Activated naive CD4-positive, alpha-beta T cell treated with anti-CD3 and anti-CD28 coated beads, Interleukin-2, amount 50 U/mL, for 72 hours (primary cell): ENCODE measurements at regions not wholly inside any gene's neighbourhood (a gene's known extent, or its start where the extent isn't known, plus 50 kb on each side); places are given as distances from the start of the nearest gene placed in this dataset.
"Not testable (repeated sequence)": the region's sequence is repeated elsewhere in the genome, so short reads cannot be mapped to it uniquely, and the experiment has no call there.

Experiments
- ATAC-seq, 2 donors: fragments of 150-1000 bp; cut with Tn5 transposase; 2 replicates each; pipeline ENCODE4 v1.10.0; 2021; ENCODE audit warnings: mild to moderate bottlenecking in 2 of 2, moderate library complexity in 2 of 2
- DNase-seq, 2 donors: peaks; one replicate each; pipeline ENCODE4 v3.0.0; 2021 to 2022; ENCODE audit warnings: low spot score in 2 of 2
- H3K27ac Mint-ChIP-seq, 2 donors: one replicate each; pipeline ENCODE4 v1.8.0; 2022; ENCODE audit warnings: mild to moderate bottlenecking in 2 of 2, mixed read lengths in 2 of 2
- H3K36me3 Mint-ChIP-seq, 2 donors: one replicate each; pipeline ENCODE4 v1.8.0; 2022; ENCODE audit warnings: mixed read lengths in 2 of 2
- H3K9me3 Mint-ChIP-seq, 2 donors: one replicate each; pipeline ENCODE4 v1.8.0; 2022; ENCODE audit warnings: mixed read lengths in 2 of 2

- no peak overlapping the region for H3K27ac Mint-ChIP-seq
- peaks cover 21 to 27% of the 10 kb centered on the region in 2 donors for H3K9me3 Mint-ChIP-seq
- ATAC-seq = no peak
- no peak for DNase-seq
- peaks cover 0 to 4% of the 10 kb centered on the region in 2 donors for H3K36me3 Mint-ChIP-seq
These were observed 912.3 kb downstream of the KCNJ2 start for GRCh38 chr17:71081666-71082065.

GRCh38 chr17:71084219-71084618, 914.9 kb downstream of the KCNJ2 start:
- Mint-ChIP-seq H3K27ac (no peak overlapping the region), H3K9me3 (peaks cover 16 to 25% of the 10 kb centered on the region in 2 donors), H3K36me3 (peaks cover 0 to 4% of the 10 kb centered on the region in 2 donors)
- DNase-seq (no peak), ATAC-seq (no peak)

GRCh38 chr17:71084838-71085237, 915.5 kb downstream of the KCNJ2 start:
- H3K36me3 Mint-ChIP-seq = peaks cover 0 to 4% of the 10 kb centered on the region in 2 donors
- peaks cover 10 to 19% of the 10 kb centered on the region in 2 donors for H3K9me3 Mint-ChIP-seq
- no peak overlapping the region for H3K27ac Mint-ChIP-seq
- ATAC-seq = no peak
- no peak for DNase-seq

GRCh38 chr17:71085238-71086033, 916.1 kb downstream of the KCNJ2 start:
- ATAC-seq (no peak), DNase-seq (no peak)
- Mint-ChIP-seq H3K9me3 (peaks cover 6 to 15% of the 10 kb centered on the region in 2 donors), H3K27ac (no peak overlapping the region), H3K36me3 (no peaks in the 10 kb centered on the region)

- H3K36me3 Mint-ChIP-seq = peaks cover 0 to 8% of the 10 kb centered on the region in 2 donors
These were observed 920.1 kb downstream of the KCNJ2 start for GRCh38 chr17:71089431-71089830.

GRCh38 chr17:71098071-71098470, 928.7 kb downstream of the KCNJ2 start:
- no peaks in the 10 kb centered on the region for H3K36me3 Mint-ChIP-seq
- no peak for DNase-seq
- no peak for ATAC-seq
- H3K9me3 Mint-ChIP-seq = peaks cover 33 to 37% of the 10 kb centered on the region in 2 donors
- no peak overlapping the region for H3K27ac Mint-ChIP-seq

More at GRCh38 chr17:71089431-71089830, 920.1 kb downstream of the KCNJ2 start:
- H3K9me3 Mint-ChIP-seq = peaks cover 15 to 18% of the 10 kb centered on the region in 2 donors
- H3K27ac Mint-ChIP-seq = no peak overlapping the region
- DNase-seq = no peak
- ATAC-seq = no peak

GRCh38 chr17:71099003-71099714, 929.8 kb downstream of the KCNJ2 start:
- DNase-seq (no peak), ATAC-seq (no peak)
- no peaks in the 10 kb centered on the region for H3K36me3 Mint-ChIP-seq
- H3K27ac Mint-ChIP-seq = no peak overlapping the region
- peaks cover 33 to 38% of the 10 kb centered on the region in 2 donors for H3K9me3 Mint-ChIP-seq

GRCh38 chr17:71102777-71103176, 933.4 kb downstream of the KCNJ2 start:
- Mint-ChIP-seq H3K36me3 (no peaks in the 10 kb centered on the region), H3K27ac (no peak overlapping the region), H3K9me3 (peaks cover 19 to 23% of the 10 kb centered on the region in 2 donors)
- DNase-seq (no peak), ATAC-seq (no peak)

GRCh38 chr17:71104225-71104624, 934.9 kb downstream of the KCNJ2 start:
- Mint-ChIP-seq H3K36me3 (no peaks in the 10 kb centered on the region), H3K27ac (no peak overlapping the region), H3K9me3 (peaks cover 19 to 23% of the 10 kb centered on the region in 2 donors)
- ATAC-seq (no peak), DNase-seq (no peak)

GRCh38 chr17:71106056-71106455, 936.7 kb downstream of the KCNJ2 start:
- H3K27ac Mint-ChIP-seq, H3K36me3 Mint-ChIP-seq, ATAC-seq, DNase-seq: not testable (repeated sequence)
- H3K9me3 Mint-ChIP-seq = peaks cover 9 to 12% of the 10 kb centered on the region in 2 donors

- Mint-ChIP-seq H3K27ac (no peak overlapping the region), H3K9me3 (peaks cover 12 to 14% of the 10 kb centered on the region in 2 donors), H3K36me3 (no peaks in the 10 kb centered on the region)
- no peak for DNase-seq
- no peak for ATAC-seq
These were observed 937.8 kb downstream of the KCNJ2 start for GRCh38 chr17:71107136-71107535.

GRCh38 chr17:71109697-71110096, 940.4 kb downstream of the KCNJ2 start:
- Mint-ChIP-seq H3K9me3 (peaks cover 4 to 9% of the 10 kb centered on the region in 2 donors), H3K36me3 (no peaks in the 10 kb centered on the region), H3K27ac (no peak overlapping the region)
- DNase-seq = no peak
- no peak for ATAC-seq

GRCh38 chr17:71110326-71110725, 941.0 kb downstream of the KCNJ2 start:
- ATAC-seq (no peak), DNase-seq (no peak)
- no peaks in the 10 kb centered on the region for H3K36me3 Mint-ChIP-seq
- peaks cover 4 to 9% of the 10 kb centered on the region in 2 donors for H3K9me3 Mint-ChIP-seq
- H3K27ac Mint-ChIP-seq = no peak overlapping the region

- Mint-ChIP-seq H3K36me3 (no peaks in the 10 kb centered on the region), H3K9me3 (peaks cover 9% of the 10 kb centered on the region in 2 donors), H3K27ac (no peak overlapping the region)
- DNase-seq (no peak), ATAC-seq (no peak)
These were observed 942.1 kb downstream of the KCNJ2 start for GRCh38 chr17:71111460-71111859.

- Mint-ChIP-seq H3K9me3 (peaks cover 9% of the 10 kb centered on the region in 2 donors), H3K27ac (no peak overlapping the region), H3K36me3 (no peaks in the 10 kb centered on the region)
- DNase-seq = no peak
- ATAC-seq = no peak
These were observed 942.6 kb downstream of the KCNJ2 start for GRCh38 chr17:71111934-71112333.

- Mint-ChIP-seq H3K9me3 (peaks cover 13 to 14% of the 10 kb centered on the region in 2 donors), H3K27ac (no peak overlapping the region), H3K36me3 (no peaks in the 10 kb centered on the region)
- ATAC-seq = no peak
- no peak for DNase-seq
These were observed 944.0 kb downstream of the KCNJ2 start for GRCh38 chr17:71113347-71113746.

GRCh38 chr17:71114911-71115668, 945.8 kb downstream of the KCNJ2 start:
- Mint-ChIP-seq H3K36me3 (no peaks in the 10 kb centered on the region), H3K9me3 (peaks cover 17% of the 10 kb centered on the region in 2 donors), H3K27ac (no peak overlapping the region)
- ATAC-seq (no peak), DNase-seq (no peak)
